Spleen (tissue), 7 donors: ENCODE measurements at regions not wholly inside any gene's neighbourhood (a gene's known extent, or its start where the extent isn't known, plus 50 kb on each side); places are given as distances from the start of the nearest gene placed in this dataset.

ENCODE experiments used
- POLR2A ChIP-seq, 3 donors: fragments of 450-650 bp; IDR thresholded peaks; one replicate each; pipeline ENCODE4 v1.5.1; 2017; ENCODE audit warnings: antibody characterized with exemption in 3 of 3, mild to moderate bottlenecking in 1 of 3
- POLR2AphosphoS5 ChIP-seq, 3 donors: sonication (generic); formaldehyde crosslinking; IDR thresholded peaks; one replicate each; pipeline ENCODE4 v1.5.1; 2017; ENCODE audit warnings: antibody characterized with exemption in 3 of 3
- TF ChIP-seq, protein P1 (sequence below), 11 experiments: fragments of 200-600 bp in 7 of 11; fragments of 450-650 bp in 4 of 11; sonication (generic) in 4 of 11; IDR thresholded peaks in 8 of 11; conservative IDR thresholded peaks in 3 of 11; 1 replicate in 7 of 11; 2 replicates in 4 of 11; pipeline versions ENCODE4 v1.4.0 to v1.8.0; 2016 to 2021; ENCODE audit warnings: antibody characterized with exemption in 11 of 11, inconsistent platforms in 4 of 11, mild to moderate bottlenecking in 1 of 11
- donor health status: DM: no; HTN: no; CAD: no; lungs with moderate emphysema.
- donor health status: DM: no; HTN: no; CAD: no.
- donor health status: DM: no; HTN: no; CAD: no.

DNA sequence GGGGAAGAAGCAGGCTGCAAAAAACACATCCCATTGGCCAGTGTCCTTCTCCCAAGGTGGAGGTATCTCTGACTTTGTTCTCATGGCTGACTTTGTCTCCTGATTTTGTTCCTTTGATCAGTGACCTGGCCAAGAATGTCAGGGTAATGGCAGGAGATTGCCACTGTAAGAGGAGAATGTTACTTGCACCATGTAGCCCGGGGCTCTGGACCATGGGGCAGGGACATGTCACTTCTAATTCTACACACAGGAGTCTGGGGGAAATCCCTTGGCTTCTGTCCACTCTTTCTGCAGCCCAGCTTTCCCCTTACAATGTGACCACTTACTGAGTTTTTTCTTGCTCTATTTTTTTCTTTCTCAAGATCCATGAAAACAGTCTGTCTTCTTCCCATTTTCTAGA lies 87.7 kb upstream of the LRRN2 start:
- no peak for TF ChIP-seq POLR2A (IDR thresholded peaks at IDR 0.05)
- TF ChIP-seq, protein P1, sequence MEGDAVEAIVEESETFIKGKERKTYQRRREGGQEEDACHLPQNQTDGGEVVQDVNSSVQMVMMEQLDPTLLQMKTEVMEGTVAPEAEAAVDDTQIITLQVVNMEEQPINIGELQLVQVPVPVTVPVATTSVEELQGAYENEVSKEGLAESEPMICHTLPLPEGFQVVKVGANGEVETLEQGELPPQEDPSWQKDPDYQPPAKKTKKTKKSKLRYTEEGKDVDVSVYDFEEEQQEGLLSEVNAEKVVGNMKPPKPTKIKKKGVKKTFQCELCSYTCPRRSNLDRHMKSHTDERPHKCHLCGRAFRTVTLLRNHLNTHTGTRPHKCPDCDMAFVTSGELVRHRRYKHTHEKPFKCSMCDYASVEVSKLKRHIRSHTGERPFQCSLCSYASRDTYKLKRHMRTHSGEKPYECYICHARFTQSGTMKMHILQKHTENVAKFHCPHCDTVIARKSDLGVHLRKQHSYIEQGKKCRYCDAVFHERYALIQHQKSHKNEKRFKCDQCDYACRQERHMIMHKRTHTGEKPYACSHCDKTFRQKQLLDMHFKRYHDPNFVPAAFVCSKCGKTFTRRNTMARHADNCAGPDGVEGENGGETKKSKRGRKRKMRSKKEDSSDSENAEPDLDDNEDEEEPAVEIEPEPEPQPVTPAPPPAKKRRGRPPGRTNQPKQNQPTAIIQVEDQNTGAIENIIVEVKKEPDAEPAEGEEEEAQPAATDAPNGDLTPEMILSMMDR (IDR thresholded peaks at IDR 0.05 in 8 of 11, conservative IDR thresholded peaks at IDR 0.05 in 3 of 11) = no peak
- no peak for TF ChIP-seq POLR2AphosphoS5 (IDR thresholded peaks at IDR 0.05)
